ENCODE measurements at regions not wholly inside any gene's neighbourhood (a gene's known extent, or its start where the extent isn't known, plus 50 kb on each side); places are given as distances from the start of the nearest gene placed in this dataset.

DNA sequence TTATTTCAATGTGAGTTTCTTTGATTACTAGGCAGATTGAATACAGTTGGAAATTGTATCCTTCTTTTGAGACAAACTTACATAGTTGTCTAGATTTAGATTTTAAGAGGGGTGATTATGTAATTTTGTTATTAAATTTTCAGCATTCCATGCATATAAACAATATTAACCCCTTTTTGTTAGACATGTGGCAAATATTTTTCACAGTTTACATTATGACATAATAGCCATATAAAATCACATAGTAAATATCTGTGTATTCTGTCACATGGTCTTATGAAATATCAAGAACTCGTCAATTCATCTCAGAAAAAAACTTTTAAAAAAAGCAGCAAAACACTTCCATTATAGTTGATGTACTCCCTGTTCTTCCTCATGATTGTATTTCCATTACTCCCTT lies 243.8 kb downstream of the CYP26B1 start:
- ChIA-PET POLR2A (no interaction called here), CTCF (interaction anchor here (0.6 kb wide), 1 partner anchor 17 kb away, joined by 4 read pairs; no protein-coding TSS in a partner anchor)
- no peaks in the 10 kb centered on the region for H3K36me3 ChIP-seq (replicated peaks in 1 of 2; ENCODE audit: control insufficient read depth in 1 of 2, insufficient read depth in 2 of 2, low read length in 1 of 2)
- no peak overlapping the region for H3K4me3 ChIP-seq (ENCODE audit: low read depth in 2 of 2, low read length in 1 of 2)
- no peak overlapping the region for H3K27ac ChIP-seq (ENCODE audit: low read depth in 2 of 2, low read length in 1 of 2)
- no peak for DNase-seq
- H3F3A ChIP-seq (replicated peaks; ENCODE audit: insufficient read depth), result no peaks in the 10 kb centered on the region
- H3K9ac ChIP-seq, result no peak overlapping the region
- H3K79me2 ChIP-seq (ENCODE audit: insufficient read depth), result no peaks in the 10 kb centered on the region
- H3K9me3 ChIP-seq, result 0 out of 2 replicates have a peak, but pooled peaks cover 5% of the 10 kb centered on the region
- H3K4me1 ChIP-seq (ENCODE audit: control insufficient read depth in 1 of 2, insufficient read depth in 2 of 2, low read depth in 1 of 2, low read length in 1 of 2), result peaks cover 0 to 5% of the 10 kb centered on the region in 2 experiments; a peak in 1 of 4 replicates
- 28% methylated on average over 1 of the region's 1 CpG for WGBS (ENCODE audit: low lambda C conversion rate)
- H3K9me2 ChIP-seq, result no peaks in the 10 kb centered on the region
- no peak for TF ChIP-seq MEF2A (IDR thresholded peaks at IDR 0.05; ENCODE audit: borderline replicate concordance, low read depth)
- TF ChIP-seq ELF1 (IDR thresholded peaks at IDR 0.05), result no peak
- no peak for TF ChIP-seq NRF1 (IDR thresholded peaks at IDR 0.05; ENCODE audit: low read depth, low read length)
- no peak for TF ChIP-seq SIN3A (IDR thresholded peaks at IDR 0.05; ENCODE audit: borderline replicate concordance, low read depth, low read length)
- TF ChIP-seq TAF1 (IDR thresholded peaks at IDR 0.05; ENCODE audit: borderline replicate concordance, low read depth, low read length), result no peak
- TF ChIP-seq POLR2AphosphoS5 (IDR thresholded peaks at IDR 0.05; ENCODE audit: low read depth, low read length), result no peak
- no peak for TF ChIP-seq CHD2 (IDR thresholded peaks at IDR 0.05; ENCODE audit: low read length, partially characterized antibody)
- TF ChIP-seq CTCF (IDR thresholded peaks at IDR 0.05), result no peak
- no peak for TF ChIP-seq EP300 (IDR thresholded peaks at IDR 0.05; ENCODE audit: borderline replicate concordance in 1 of 2, low read depth in 1 of 2, low read length in 1 of 2)
- TF ChIP-seq, protein P1, sequence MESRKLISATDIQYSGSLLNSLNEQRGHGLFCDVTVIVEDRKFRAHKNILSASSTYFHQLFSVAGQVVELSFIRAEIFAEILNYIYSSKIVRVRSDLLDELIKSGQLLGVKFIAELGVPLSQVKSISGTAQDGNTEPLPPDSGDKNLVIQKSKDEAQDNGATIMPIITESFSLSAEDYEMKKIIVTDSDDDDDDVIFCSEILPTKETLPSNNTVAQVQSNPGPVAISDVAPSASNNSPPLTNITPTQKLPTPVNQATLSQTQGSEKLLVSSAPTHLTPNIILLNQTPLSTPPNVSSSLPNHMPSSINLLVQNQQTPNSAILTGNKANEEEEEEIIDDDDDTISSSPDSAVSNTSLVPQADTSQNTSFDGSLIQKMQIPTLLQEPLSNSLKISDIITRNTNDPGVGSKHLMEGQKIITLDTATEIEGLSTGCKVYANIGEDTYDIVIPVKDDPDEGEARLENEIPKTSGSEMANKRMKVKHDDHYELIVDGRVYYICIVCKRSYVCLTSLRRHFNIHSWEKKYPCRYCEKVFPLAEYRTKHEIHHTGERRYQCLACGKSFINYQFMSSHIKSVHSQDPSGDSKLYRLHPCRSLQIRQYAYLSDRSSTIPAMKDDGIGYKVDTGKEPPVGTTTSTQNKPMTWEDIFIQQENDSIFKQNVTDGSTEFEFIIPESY (IDR thresholded peaks at IDR 0.05; ENCODE audit: borderline replicate concordance, low read depth), result no peak
- no peak for TF ChIP-seq NFIC (IDR thresholded peaks at IDR 0.05; ENCODE audit: borderline replicate concordance)
- TF ChIP-seq YY1 (IDR thresholded peaks at IDR 0.05; ENCODE audit: low read depth), result no peak
- TF ChIP-seq, protein P2, sequence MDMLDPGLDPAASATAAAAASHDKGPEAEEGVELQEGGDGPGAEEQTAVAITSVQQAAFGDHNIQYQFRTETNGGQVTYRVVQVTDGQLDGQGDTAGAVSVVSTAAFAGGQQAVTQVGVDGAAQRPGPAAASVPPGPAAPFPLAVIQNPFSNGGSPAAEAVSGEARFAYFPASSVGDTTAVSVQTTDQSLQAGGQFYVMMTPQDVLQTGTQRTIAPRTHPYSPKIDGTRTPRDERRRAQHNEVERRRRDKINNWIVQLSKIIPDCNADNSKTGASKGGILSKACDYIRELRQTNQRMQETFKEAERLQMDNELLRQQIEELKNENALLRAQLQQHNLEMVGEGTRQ (IDR thresholded peaks at IDR 0.05; ENCODE audit: borderline replicate concordance, low read depth, low read length), result no peak
- no peak for TF ChIP-seq MXI1 (IDR thresholded peaks at IDR 0.05; ENCODE audit: low read depth, low read length)
- no peak for TF ChIP-seq JUND (IDR thresholded peaks at IDR 0.05)
- no peaks in the 10 kb centered on the region for H3K27me3 ChIP-seq (ENCODE audit: insufficient read depth)
- no peak overlapping the region for H3K4me2 ChIP-seq
- no peaks in the 10 kb centered on the region for H4K20me1 ChIP-seq (ENCODE audit: insufficient read depth)
- no peak overlapping the region for H2AFZ ChIP-seq (ENCODE audit: low read depth)

All from SK-N-SH (cell line).